ENCODE measurements at regions not wholly inside any gene's neighbourhood (a gene's known extent, or its start where the extent isn't known, plus 50 kb on each side); places are given as distances from the start of the nearest gene placed in this dataset.

DNA sequence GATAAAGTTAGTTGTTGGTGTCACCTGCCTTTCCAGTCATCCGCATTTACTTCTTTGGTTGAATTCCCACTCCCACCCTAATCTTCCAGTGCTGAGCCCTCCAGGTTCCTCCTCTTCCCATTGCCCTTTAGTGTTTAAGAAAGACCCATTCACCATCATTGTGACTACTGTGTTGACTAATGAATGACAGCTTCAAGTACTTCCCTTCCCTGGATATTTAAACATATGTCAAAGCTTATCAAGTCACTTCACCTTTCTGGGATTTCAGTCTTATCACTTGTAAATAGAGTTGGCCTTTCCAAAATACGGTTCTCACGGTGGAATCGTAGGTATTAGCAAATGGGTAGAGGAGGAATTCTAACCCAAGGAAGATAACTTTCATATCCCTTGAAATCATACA, 201.6 kb upstream of the SVIL start:
- ATAC-seq (ENCODE audit: low read depth) = no peak
- H3K4me3 Mint-ChIP-seq = no peak overlapping the region
- Histone ChIP-seq H3K9ac (ENCODE audit: low read length) (no peak overlapping the region), H3K36me3 (replicated peaks in 1 of 2; ENCODE audit: control extremely low read depth in 1 of 2, control insufficient read depth in 1 of 2, extremely low read depth in 1 of 2, insufficient read depth in 2 of 2, low read length in 1 of 2) (no peaks in the 10 kb centered on the region), H3K79me2 (ENCODE audit: control insufficient read depth, insufficient read depth, low read length) (no peaks in the 10 kb centered on the region), H3K27me3 (replicated peaks in 1 of 4; ENCODE audit: control extremely low read depth in 1 of 4, control insufficient read depth in 3 of 4, insufficient read depth in 4 of 4, low read length in 3 of 4) (no peaks in the 10 kb centered on the region), H3K4me1 (ENCODE audit: control insufficient read depth in 2 of 2, insufficient read depth in 2 of 2, low read length in 2 of 2) (no peaks in the 10 kb centered on the region), H3K27ac (ENCODE audit: low read length in 2 of 2) (no peak overlapping the region), H3K9me3 (ENCODE audit: control extremely low read depth in 1 of 3, control insufficient read depth in 2 of 3, insufficient read depth in 1 of 3, low read length in 2 of 3) (peaks cover 0 to 9% (median 0%) of the 10 kb centered on the region in 3 donors), H3K4me3 (ENCODE audit: control extremely low read depth in 1 of 5, extremely low read depth in 1 of 5, insufficient read depth in 1 of 5, low read depth in 2 of 5, low read length in 4 of 5) (no peak overlapping the region), H4K20me1 (ENCODE audit: control insufficient read depth, insufficient read depth, low read length, poor library complexity, severe bottlenecking) (no peaks in the 10 kb centered on the region), H2AFZ (ENCODE audit: insufficient read depth, low read depth, low read length, poor library complexity, severe bottlenecking) (no peak overlapping the region), H3K4me2 (replicated peaks; ENCODE audit: low read depth, low read length, poor library complexity, severe bottlenecking) (no peak overlapping the region)
- ChIA-PET CTCF (no interaction called here), POLR2A (no interaction called here)
- intact Hi-C loops (cut with micrococcal nuclease) = no loop called here
- TF ChIP-seq, protein P1, sequence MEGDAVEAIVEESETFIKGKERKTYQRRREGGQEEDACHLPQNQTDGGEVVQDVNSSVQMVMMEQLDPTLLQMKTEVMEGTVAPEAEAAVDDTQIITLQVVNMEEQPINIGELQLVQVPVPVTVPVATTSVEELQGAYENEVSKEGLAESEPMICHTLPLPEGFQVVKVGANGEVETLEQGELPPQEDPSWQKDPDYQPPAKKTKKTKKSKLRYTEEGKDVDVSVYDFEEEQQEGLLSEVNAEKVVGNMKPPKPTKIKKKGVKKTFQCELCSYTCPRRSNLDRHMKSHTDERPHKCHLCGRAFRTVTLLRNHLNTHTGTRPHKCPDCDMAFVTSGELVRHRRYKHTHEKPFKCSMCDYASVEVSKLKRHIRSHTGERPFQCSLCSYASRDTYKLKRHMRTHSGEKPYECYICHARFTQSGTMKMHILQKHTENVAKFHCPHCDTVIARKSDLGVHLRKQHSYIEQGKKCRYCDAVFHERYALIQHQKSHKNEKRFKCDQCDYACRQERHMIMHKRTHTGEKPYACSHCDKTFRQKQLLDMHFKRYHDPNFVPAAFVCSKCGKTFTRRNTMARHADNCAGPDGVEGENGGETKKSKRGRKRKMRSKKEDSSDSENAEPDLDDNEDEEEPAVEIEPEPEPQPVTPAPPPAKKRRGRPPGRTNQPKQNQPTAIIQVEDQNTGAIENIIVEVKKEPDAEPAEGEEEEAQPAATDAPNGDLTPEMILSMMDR (IDR thresholded peaks at IDR 0.05) = no peak
- TF ChIP-seq EZH2 (IDR thresholded peaks at IDR 0.05; ENCODE audit: borderline replicate concordance, insufficient read depth, low read depth, low read length, poor library complexity, severe bottlenecking) = no peak
- H3K9me3 Mint-ChIP-seq (ENCODE audit: insufficient read depth) = peaks cover 2% of the 10 kb centered on the region
- DNase-seq = no peak
- peaks cover 7% of the 10 kb centered on the region for H3K27me3 Mint-ChIP-seq
- no CpG with 5 or more reads among the region's 4 CpGs for WGBS (ENCODE audit: insufficient coverage)
- no peaks in the 10 kb centered on the region for H3K4me1 Mint-ChIP-seq
- no peak overlapping the region for H3K27ac Mint-ChIP-seq

DNA sequence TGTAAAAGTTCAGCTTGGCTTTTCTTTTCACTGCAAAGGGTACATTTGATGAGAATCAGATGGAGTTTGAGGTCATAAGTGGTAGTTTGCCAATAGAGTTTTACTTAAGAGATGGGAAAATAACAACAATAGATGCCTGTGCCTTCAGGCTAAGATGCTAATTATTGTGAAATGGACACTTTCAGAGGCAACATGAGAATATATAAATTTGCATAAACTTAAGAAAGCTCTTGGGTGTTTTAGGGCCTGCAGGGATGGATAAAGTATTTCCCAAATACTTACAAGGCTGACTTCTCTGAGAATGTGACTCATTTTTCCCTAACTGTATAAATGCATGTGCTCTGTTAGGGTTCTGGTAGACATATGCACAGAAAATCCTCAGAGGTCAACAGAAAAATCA, 200.3 kb upstream of the SVIL start:
- Histone ChIP-seq H3K27ac (ENCODE audit: low read length in 2 of 2) (no peak overlapping the region), H3K27me3 (replicated peaks in 1 of 4; ENCODE audit: control extremely low read depth in 1 of 4, control insufficient read depth in 3 of 4, insufficient read depth in 4 of 4, low read length in 3 of 4) (no peaks in the 10 kb centered on the region), H3K4me3 (ENCODE audit: control extremely low read depth in 1 of 5, extremely low read depth in 1 of 5, insufficient read depth in 1 of 5, low read depth in 2 of 5, low read length in 4 of 5) (no peak overlapping the region), H3K36me3 (replicated peaks in 1 of 2; ENCODE audit: control extremely low read depth in 1 of 2, control insufficient read depth in 1 of 2, extremely low read depth in 1 of 2, insufficient read depth in 2 of 2, low read length in 1 of 2) (no peaks in the 10 kb centered on the region), H3K9ac (ENCODE audit: low read length) (no peak overlapping the region), H4K20me1 (ENCODE audit: control insufficient read depth, insufficient read depth, low read length, poor library complexity, severe bottlenecking) (no peaks in the 10 kb centered on the region), H3K79me2 (ENCODE audit: control insufficient read depth, insufficient read depth, low read length) (no peaks in the 10 kb centered on the region), H3K4me1 (ENCODE audit: control insufficient read depth in 2 of 2, insufficient read depth in 2 of 2, low read length in 2 of 2) (no peaks in the 10 kb centered on the region), H2AFZ (ENCODE audit: insufficient read depth, low read depth, low read length, poor library complexity, severe bottlenecking) (no peak overlapping the region), H3K4me2 (replicated peaks; ENCODE audit: low read depth, low read length, poor library complexity, severe bottlenecking) (no peak overlapping the region), H3K9me3 (ENCODE audit: control extremely low read depth in 1 of 3, control insufficient read depth in 2 of 3, insufficient read depth in 1 of 3, low read length in 2 of 3) (peaks cover 0 to 7% (median under 1%) of the 10 kb centered on the region in 3 donors)
- intact Hi-C loops (cut with micrococcal nuclease) = no loop called here
- Mint-ChIP-seq H3K4me3 (no peak overlapping the region), H3K4me1 (no peaks in the 10 kb centered on the region), H3K9me3 (ENCODE audit: insufficient read depth) (peaks cover 2% of the 10 kb centered on the region), H3K27ac (no peak overlapping the region), H3K27me3 (peaks cover 7% of the 10 kb centered on the region)
- no peak for DNase-seq
- ATAC-seq (ENCODE audit: low read depth) = no peak
- POLR2A ChIA-PET = no interaction called here
- TF ChIP-seq EZH2 (IDR thresholded peaks at IDR 0.05; ENCODE audit: borderline replicate concordance, insufficient read depth, low read depth, low read length, poor library complexity, severe bottlenecking) = no peak
- TF ChIP-seq, protein P1 (IDR thresholded peaks at IDR 0.05) = no peak
- CTCF ChIA-PET = no interaction called here

All from B cell (primary cell).